Effector memory CD4-positive, alpha-beta T cell (primary cell): ENCODE measurements at regions not wholly inside any gene's neighbourhood (a gene's known extent, or its start where the extent isn't known, plus 50 kb on each side); places are given as distances from the start of the nearest gene placed in this dataset.

Source experiments
- DNase-seq, 3 donors: peaks; one replicate each; pipeline ENCODE4 v3.0.0-alpha.2; 2020
- H3K27ac ChIP-seq: 2 replicates; pipeline ENCODE4 v1.7.0; 2013; ENCODE audit warnings: mild to moderate bottlenecking, low read length, moderate library complexity; ENCODE audit not compliant: insufficient read depth, poor library complexity, severe bottlenecking
- H3K27me3 ChIP-seq: replicated peaks from 2 replicates; pipeline ENCODE4 v1.7.0; 2013; ENCODE audit warnings: mild to moderate bottlenecking, low read length; ENCODE audit not compliant: insufficient read depth, control insufficient read depth, poor library complexity, severe bottlenecking
- H3K36me3 ChIP-seq: 2 replicates; pipeline ENCODE4 v1.7.0; 2013; ENCODE audit warnings: mild to moderate bottlenecking, low read length, moderate library complexity; ENCODE audit not compliant: control insufficient read depth, insufficient read depth
- H3K4me1 ChIP-seq: 2 replicates; pipeline ENCODE4 v1.7.0; 2013; ENCODE audit warnings: low read length, mild to moderate bottlenecking; ENCODE audit not compliant: control insufficient read depth, insufficient read depth, poor library complexity, severe bottlenecking
- H3K4me3 ChIP-seq: 2 replicates; pipeline ENCODE4 v1.7.0; 2013; ENCODE audit warnings: low read length, low read depth, mild to moderate bottlenecking; ENCODE audit not compliant: insufficient read depth, poor library complexity, severe bottlenecking
- H3K9me3 ChIP-seq: 2 replicates; pipeline ENCODE4 v1.7.0; 2013; ENCODE audit warnings: mild to moderate bottlenecking, low read length, moderate library complexity; ENCODE audit not compliant: control insufficient read depth

- no peaks in the 10 kb centered on the region for H3K9me3 ChIP-seq
Measured at GRCh38 chr9:90047828-90048227, 443.0 kb downstream of the GADD45G start.

GRCh38 chr9:90052366-90052765 is 447.6 kb downstream of the GADD45G start:
- H3K4me1 ChIP-seq: no peaks in the 10 kb centered on the region
- no peak overlapping the region for H3K4me3 ChIP-seq
- no peaks in the 10 kb centered on the region for H3K36me3 ChIP-seq
- no peak for DNase-seq
- no peaks in the 10 kb centered on the region for H3K27me3 ChIP-seq
- H3K27ac ChIP-seq: no peak overlapping the region
- H3K9me3 ChIP-seq: no peaks in the 10 kb centered on the region

More at GRCh38 chr9:90047828-90048227, 443.0 kb downstream of the GADD45G start:
- Histone ChIP-seq H3K27ac (no peak overlapping the region), H3K4me3 (no peak overlapping the region), H3K4me1 (no peaks in the 10 kb centered on the region), H3K36me3 (no peaks in the 10 kb centered on the region), H3K27me3 (no peaks in the 10 kb centered on the region)
- DNase-seq: no peak

GRCh38 chr9:90053027-90053426 is 448.2 kb downstream of the GADD45G start:
- no peak for DNase-seq
- Histone ChIP-seq H3K9me3 (no peaks in the 10 kb centered on the region), H3K27ac (no peak overlapping the region)

GRCh38 chr9:90054810-90055209 is 450.0 kb downstream of the GADD45G start:
- Histone ChIP-seq H3K4me3 (no peak overlapping the region), H3K27ac (no peak overlapping the region), H3K9me3 (no peaks in the 10 kb centered on the region), H3K4me1 (no peaks in the 10 kb centered on the region), H3K36me3 (no peaks in the 10 kb centered on the region), H3K27me3 (no peaks in the 10 kb centered on the region)
- DNase-seq: no peak

More at GRCh38 chr9:90053027-90053426, 448.2 kb downstream of the GADD45G start:
- Histone ChIP-seq H3K4me1 (no peaks in the 10 kb centered on the region), H3K36me3 (no peaks in the 10 kb centered on the region), H3K27me3 (no peaks in the 10 kb centered on the region), H3K4me3 (no peak overlapping the region)

GRCh38 chr9:90055226-90055625 is 450.4 kb downstream of the GADD45G start:
- DNase-seq: no peak
- Histone ChIP-seq H3K36me3 (no peaks in the 10 kb centered on the region), H3K27me3 (no peaks in the 10 kb centered on the region), H3K4me1 (no peaks in the 10 kb centered on the region), H3K27ac (no peak overlapping the region), H3K4me3 (no peak overlapping the region), H3K9me3 (no peaks in the 10 kb centered on the region)

- Histone ChIP-seq H3K9me3 (no peaks in the 10 kb centered on the region), H3K36me3 (no peaks in the 10 kb centered on the region), H3K27me3 (no peaks in the 10 kb centered on the region), H3K4me1 (no peaks in the 10 kb centered on the region), H3K4me3 (no peak overlapping the region), H3K27ac (no peak overlapping the region)
- no peak for DNase-seq
Measured at GRCh38 chr9:90057361-90057760, 452.5 kb downstream of the GADD45G start.

- DNase-seq: no peak
- Histone ChIP-seq H3K4me1 (no peaks in the 10 kb centered on the region), H3K27ac (no peak overlapping the region), H3K9me3 (no peaks in the 10 kb centered on the region), H3K4me3 (no peak overlapping the region), H3K36me3 (no peaks in the 10 kb centered on the region), H3K27me3 (no peaks in the 10 kb centered on the region)
Measured at GRCh38 chr9:90058182-90058763, 453.5 kb downstream of the GADD45G start.

GRCh38 chr9:90059436-90059835 is 454.6 kb downstream of the GADD45G start:
- Histone ChIP-seq H3K9me3 (no peaks in the 10 kb centered on the region), H3K4me3 (no peak overlapping the region), H3K36me3 (no peaks in the 10 kb centered on the region), H3K27me3 (no peaks in the 10 kb centered on the region), H3K4me1 (no peaks in the 10 kb centered on the region), H3K27ac (no peak overlapping the region)
- no peak for DNase-seq

GRCh38 chr9:90060256-90060655 is 455.4 kb downstream of the GADD45G start:
- Histone ChIP-seq H3K27me3 (no peaks in the 10 kb centered on the region), H3K9me3 (no peaks in the 10 kb centered on the region), H3K27ac (no peak overlapping the region), H3K4me3 (no peak overlapping the region), H3K36me3 (no peaks in the 10 kb centered on the region), H3K4me1 (no peaks in the 10 kb centered on the region)
- DNase-seq: no peak

GRCh38 chr9:90061187-90061586 is 456.4 kb downstream of the GADD45G start:
- H3K4me3 ChIP-seq: no peak overlapping the region
- DNase-seq: no peak
- no peaks in the 10 kb centered on the region for H3K27me3 ChIP-seq
- no peaks in the 10 kb centered on the region for H3K4me1 ChIP-seq
- no peak overlapping the region for H3K27ac ChIP-seq
- H3K9me3 ChIP-seq: no peaks in the 10 kb centered on the region
- no peaks in the 10 kb centered on the region for H3K36me3 ChIP-seq
